ENCODE measurements at regions not wholly inside any gene's neighbourhood (a gene's known extent, or its start where the extent isn't known, plus 50 kb on each side); places are given as distances from the start of the nearest gene placed in this dataset.

DNA sequence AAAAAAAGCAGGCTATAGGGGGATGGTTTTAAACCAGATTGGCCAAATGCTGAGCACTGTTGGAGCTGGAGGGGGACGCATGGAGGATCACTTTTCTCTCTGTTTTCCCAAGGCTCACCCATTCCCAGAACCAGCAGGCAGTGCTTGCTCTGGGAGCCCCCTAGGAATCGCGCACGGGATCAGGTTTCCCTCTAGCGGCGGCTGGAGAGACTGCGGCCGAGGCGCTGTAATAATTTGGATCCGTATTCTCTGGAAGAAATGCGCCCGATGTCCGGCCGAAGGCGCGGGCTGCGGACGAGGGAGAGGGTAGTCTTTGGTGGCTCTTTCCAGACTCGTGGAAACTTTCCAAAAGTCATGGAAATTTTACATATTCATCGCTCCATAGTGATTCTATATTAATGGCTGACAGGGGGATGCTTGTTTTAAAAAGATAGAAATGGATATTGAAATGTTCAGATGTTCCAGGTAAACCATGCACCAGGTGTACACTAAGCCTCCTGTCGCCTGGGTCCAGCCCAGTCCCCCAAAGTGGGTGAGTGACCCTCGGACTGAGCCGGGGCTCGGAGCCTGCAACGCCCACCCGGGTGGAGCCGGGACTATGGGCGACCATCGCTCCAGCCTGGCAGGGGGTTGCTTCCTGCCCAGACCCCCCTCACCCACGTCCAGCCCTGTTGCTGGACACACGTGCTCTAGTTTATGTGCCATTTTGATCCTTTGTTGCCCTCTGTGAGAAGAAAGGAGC is 78.7 kb upstream of the PHACTR3 start:
- peak overlapping the region; percentile 39 for H3K4me3 ChIP-seq (ENCODE audit: low read length)
- H3K9ac ChIP-seq (ENCODE audit: low read depth, low read length) = no peak overlapping the region
- no peak overlapping the region for H3K27ac ChIP-seq (ENCODE audit: low read depth, low read length)
- 11% methylated on average over 30 of the region's 31 CpGs for WGBS
- 0 out of 2 replicates have a peak, but pooled peaks cover 2% of the 10 kb centered on the region for H3K4me1 ChIP-seq (ENCODE audit: insufficient read depth, low read length)
- H3K36me3 ChIP-seq (ENCODE audit: insufficient read depth, low read length) = no peaks in the 10 kb centered on the region
- peaks cover 52% of the 10 kb centered on the region for H3K27me3 ChIP-seq (ENCODE audit: insufficient read depth, low read length)
- H3K9me3 ChIP-seq (ENCODE audit: insufficient read depth, low read depth, low read length) = no peaks in the 10 kb centered on the region

DNA sequence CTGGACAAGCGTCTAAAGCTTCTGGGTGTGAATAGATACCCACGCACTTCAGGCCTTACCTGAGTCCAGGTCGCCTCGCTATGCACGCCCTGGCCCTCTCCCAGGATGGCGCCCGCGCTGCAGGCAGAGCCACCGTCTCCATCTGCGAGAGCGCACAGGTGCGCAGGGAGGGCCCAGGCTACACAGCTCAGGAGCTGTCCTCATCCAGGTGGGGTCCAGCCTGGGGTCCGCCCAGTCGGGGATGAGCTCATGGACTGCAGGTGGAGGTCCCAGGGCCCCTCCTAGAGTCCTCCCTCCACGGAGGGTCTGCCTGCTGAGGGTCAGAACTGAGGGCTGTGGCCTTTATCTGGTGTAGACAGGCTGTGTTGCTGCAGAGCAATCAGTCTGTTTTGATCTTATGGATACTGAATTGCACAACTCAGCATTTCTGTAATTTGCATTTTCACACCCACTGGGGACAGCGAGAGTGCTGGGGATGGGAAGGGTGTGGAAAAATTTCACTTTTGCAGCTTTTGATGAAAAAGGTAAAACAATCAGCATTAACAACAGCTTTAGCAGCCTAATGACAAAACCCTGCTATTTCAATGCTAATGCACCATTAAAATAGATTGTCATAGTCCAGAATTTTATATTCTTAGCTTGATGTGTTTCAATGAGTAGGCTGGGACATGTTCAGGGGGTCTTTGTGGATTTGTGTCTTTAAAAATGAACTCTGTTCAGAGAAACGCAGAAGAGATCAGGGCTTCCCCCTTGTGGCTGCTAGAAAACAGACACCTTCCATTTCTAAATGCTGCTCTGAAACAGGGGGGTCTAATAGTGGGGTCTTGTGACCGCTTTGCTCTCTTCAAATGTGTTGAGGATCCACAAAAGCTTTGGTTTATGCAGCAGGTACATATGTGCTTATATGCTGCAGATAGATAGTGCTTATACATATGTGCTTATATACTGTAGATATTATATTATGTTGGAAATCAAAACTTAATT is 77.8 kb upstream of the PHACTR3 start:
- H3K9ac ChIP-seq (ENCODE audit: low read depth, low read length) = no peak overlapping the region
- H3K36me3 ChIP-seq (ENCODE audit: insufficient read depth, low read length) = no peaks in the 10 kb centered on the region
- 49% methylated on average over 17 of the region's 18 CpGs for WGBS
- no peaks in the 10 kb centered on the region for H3K9me3 ChIP-seq (ENCODE audit: insufficient read depth, low read depth, low read length)
- H3K4me1 ChIP-seq (ENCODE audit: insufficient read depth, low read length) = 0 out of 2 replicates have a peak, but pooled peaks cover 2% of the 10 kb centered on the region
- peaks cover 55% of the 10 kb centered on the region for H3K27me3 ChIP-seq (ENCODE audit: insufficient read depth, low read length)
- H3K4me3 ChIP-seq (ENCODE audit: low read length) = peak overlapping the region; percentile 39
- H3K27ac ChIP-seq (ENCODE audit: low read depth, low read length) = no peak overlapping the region

DNA sequence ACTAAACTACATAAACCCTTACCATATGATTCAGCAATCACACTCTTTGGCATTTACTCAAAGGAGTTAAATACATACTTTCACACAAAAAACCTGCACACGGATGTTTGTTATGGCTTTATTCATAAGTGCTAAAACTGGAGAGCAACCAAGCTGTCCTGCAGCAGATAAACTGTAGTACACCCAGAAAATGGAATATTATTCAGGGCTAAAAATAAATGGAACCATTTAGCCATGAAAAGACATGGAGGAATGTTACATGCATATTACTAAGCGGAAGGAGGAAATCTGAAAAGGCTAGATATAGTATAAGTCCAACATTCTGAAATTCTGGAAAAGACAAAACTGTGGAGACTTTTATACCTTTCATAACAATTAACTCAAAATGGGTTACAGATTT is 73.6 kb upstream of the PHACTR3 start:
- Histone ChIP-seq H3K36me3 (ENCODE audit: insufficient read depth, low read length) (no peaks in the 10 kb centered on the region), H3K27me3 (ENCODE audit: insufficient read depth, low read length) (peaks cover 41% of the 10 kb centered on the region)
- 86% methylated on average over 1 of the region's 2 CpGs for WGBS

DNA sequence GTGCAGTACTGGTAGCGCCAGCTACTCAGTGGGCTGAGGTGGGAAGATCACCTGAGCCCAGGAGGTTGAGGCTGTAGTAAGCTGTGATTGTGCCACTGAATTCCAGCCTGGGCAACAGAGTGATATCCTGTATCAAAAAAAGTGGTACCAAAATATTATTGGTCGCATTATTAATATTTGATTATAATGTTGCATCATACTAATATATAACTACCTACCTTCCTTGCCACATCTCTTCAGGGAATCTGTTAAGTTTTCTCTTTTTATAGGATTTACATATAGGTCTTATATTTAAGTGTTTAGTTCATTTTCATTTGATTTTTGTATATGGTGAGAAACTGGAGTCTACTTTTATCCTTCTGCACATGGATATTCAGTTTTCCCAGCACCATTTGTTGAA is 66.3 kb upstream of the PHACTR3 start:
- no peaks in the 10 kb centered on the region for H3K27me3 ChIP-seq (ENCODE audit: insufficient read depth, low read length)
- no peaks in the 10 kb centered on the region for H3K4me1 ChIP-seq (ENCODE audit: insufficient read depth, low read length)
- H3K9me3 ChIP-seq (ENCODE audit: insufficient read depth, low read depth, low read length) = peaks cover 33% of the 10 kb centered on the region
- no peaks in the 10 kb centered on the region for H3K36me3 ChIP-seq (ENCODE audit: insufficient read depth, low read length)
- no peak overlapping the region for H3K4me3 ChIP-seq (ENCODE audit: low read length)
- H3K9ac ChIP-seq (ENCODE audit: low read depth, low read length) = no peak overlapping the region
- H3K27ac ChIP-seq (ENCODE audit: low read depth, low read length) = no peak overlapping the region
- WGBS = 98% methylated on average over 1 of the region's 2 CpGs

More for the DNA sequence above, 73.6 kb upstream of the PHACTR3 start:
- H3K9ac ChIP-seq (ENCODE audit: low read depth, low read length) = no peak overlapping the region
- no peaks in the 10 kb centered on the region for H3K9me3 ChIP-seq (ENCODE audit: insufficient read depth, low read depth, low read length)
- no peak overlapping the region for H3K4me3 ChIP-seq (ENCODE audit: low read length)
- H3K27ac ChIP-seq (ENCODE audit: low read depth, low read length) = no peak overlapping the region
- H3K4me1 ChIP-seq (ENCODE audit: insufficient read depth, low read length) = 0 out of 2 replicates have a peak, but pooled peaks cover under 1% of the 10 kb centered on the region

DNA sequence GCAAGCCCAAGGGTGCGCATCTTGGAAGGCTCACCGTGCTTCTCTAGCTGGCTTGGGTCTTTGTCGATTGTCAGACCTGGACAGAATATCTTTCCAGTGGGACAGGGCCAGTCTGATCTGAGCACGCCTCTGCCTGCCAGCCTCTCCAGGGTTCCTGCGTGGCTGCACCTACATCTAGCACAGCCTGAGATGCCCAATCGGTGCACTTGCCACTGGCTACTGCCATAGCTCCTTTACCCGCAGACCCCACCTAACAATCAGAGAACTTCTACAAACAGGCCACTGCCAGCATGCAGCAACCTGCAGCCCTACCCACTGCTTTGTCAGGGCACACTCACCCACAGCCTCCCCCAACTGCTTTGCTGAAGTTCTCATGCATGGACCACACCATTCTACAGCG is 56.7 kb upstream of the PHACTR3 start:
- H3K27ac ChIP-seq (ENCODE audit: low read depth, low read length) = no peak overlapping the region
- no peaks in the 10 kb centered on the region for H3K36me3 ChIP-seq (ENCODE audit: insufficient read depth, low read length)
- H3K27me3 ChIP-seq (ENCODE audit: insufficient read depth, low read length) = peaks cover under 1% of the 10 kb centered on the region; the same call in 1 of the 2 replicates
- no peak overlapping the region for H3K4me3 ChIP-seq (ENCODE audit: low read length)
- no peak overlapping the region for H3K9ac ChIP-seq (ENCODE audit: low read depth, low read length)
- peaks cover 13% of the 10 kb centered on the region; the same call in 1 of the 2 replicates for H3K9me3 ChIP-seq (ENCODE audit: insufficient read depth, low read depth, low read length)
- no peaks in the 10 kb centered on the region for H3K4me1 ChIP-seq (ENCODE audit: insufficient read depth, low read length)
- 92% methylated on average over 8 of the region's 8 CpGs for WGBS
